ENCODE measurements at regions not wholly inside any gene's neighbourhood (a gene's known extent, or its start where the extent isn't known, plus 50 kb on each side); places are given as distances from the start of the nearest gene placed in this dataset.

DNA sequence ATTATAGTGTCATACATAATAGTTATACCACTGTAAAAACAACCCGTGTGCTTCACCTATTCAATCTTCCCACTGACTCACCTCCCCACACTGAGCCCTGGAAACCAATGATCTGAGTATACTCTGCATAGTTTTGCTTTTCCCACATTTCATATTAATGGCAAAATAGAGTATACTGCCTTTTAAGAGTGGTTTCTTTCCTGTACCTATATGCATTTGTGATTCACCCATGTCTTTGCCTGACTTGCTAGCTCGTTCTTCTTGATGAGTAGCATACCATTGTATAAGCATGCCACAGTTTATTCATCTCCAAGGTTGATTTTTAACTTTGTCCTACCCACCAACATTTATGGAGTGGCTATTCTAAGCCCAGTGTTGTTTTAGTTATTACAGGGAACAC lies 686.4 kb downstream of the PLCL1 start:
- TF ChIP-seq, protein P1, sequence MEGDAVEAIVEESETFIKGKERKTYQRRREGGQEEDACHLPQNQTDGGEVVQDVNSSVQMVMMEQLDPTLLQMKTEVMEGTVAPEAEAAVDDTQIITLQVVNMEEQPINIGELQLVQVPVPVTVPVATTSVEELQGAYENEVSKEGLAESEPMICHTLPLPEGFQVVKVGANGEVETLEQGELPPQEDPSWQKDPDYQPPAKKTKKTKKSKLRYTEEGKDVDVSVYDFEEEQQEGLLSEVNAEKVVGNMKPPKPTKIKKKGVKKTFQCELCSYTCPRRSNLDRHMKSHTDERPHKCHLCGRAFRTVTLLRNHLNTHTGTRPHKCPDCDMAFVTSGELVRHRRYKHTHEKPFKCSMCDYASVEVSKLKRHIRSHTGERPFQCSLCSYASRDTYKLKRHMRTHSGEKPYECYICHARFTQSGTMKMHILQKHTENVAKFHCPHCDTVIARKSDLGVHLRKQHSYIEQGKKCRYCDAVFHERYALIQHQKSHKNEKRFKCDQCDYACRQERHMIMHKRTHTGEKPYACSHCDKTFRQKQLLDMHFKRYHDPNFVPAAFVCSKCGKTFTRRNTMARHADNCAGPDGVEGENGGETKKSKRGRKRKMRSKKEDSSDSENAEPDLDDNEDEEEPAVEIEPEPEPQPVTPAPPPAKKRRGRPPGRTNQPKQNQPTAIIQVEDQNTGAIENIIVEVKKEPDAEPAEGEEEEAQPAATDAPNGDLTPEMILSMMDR (conservative IDR thresholded peaks at IDR 0.05; ENCODE audit: low read depth, low read length), result no peak
- no peak for TF ChIP-seq EZH2 (IDR thresholded peaks at IDR 0.05; ENCODE audit: low read length, unreplicated experiment)

Measured in PC-3 (cell line).